H9 (cell line): ENCODE measurements at regions not wholly inside any gene's neighbourhood (a gene's known extent, or its start where the extent isn't known, plus 50 kb on each side); places are given as distances from the start of the nearest gene placed in this dataset.

Source experiments
- DNase-seq: peaks from one replicate; pipeline ENCODE4 v3.0.0-alpha.2; 2017
- H2AFZ ChIP-seq: one replicate; pipeline ENCODE4 v1.6.1; 2013; ENCODE audit warnings: mild to moderate bottlenecking, low read length, control low read depth, moderate library complexity
- H2AK5ac ChIP-seq: 2 replicates; pipeline ENCODE4 v1.6.1; 2013; ENCODE audit warnings: low read length, control low read depth, mixed read lengths; ENCODE audit not compliant: insufficient read length
- H2BK120ac ChIP-seq: one replicate; pipeline ENCODE4 v1.6.1; 2013; ENCODE audit warnings: low read depth, mild to moderate bottlenecking, low read length, control low read depth, inconsistent platforms; ENCODE audit not compliant: poor library complexity, severe bottlenecking
- H2BK12ac ChIP-seq: 2 replicates; pipeline ENCODE4 v1.6.1; 2013; ENCODE audit warnings: low read length, control low read depth, mixed read lengths, low read depth; ENCODE audit not compliant: insufficient read length
- H2BK15ac ChIP-seq: 2 replicates; pipeline ENCODE4 v1.6.1; 2013; ENCODE audit warnings: low read depth, low read length, control low read depth
- H2BK20ac ChIP-seq: one replicate; pipeline ENCODE4 v1.6.1; 2013; ENCODE audit warnings: low read depth, mild to moderate bottlenecking, low read length, control low read depth, inconsistent platforms; ENCODE audit not compliant: poor library complexity, severe bottlenecking
- H2BK5ac ChIP-seq: 2 replicates; pipeline ENCODE4 v1.6.1; 2013; ENCODE audit warnings: low read length, control low read depth, mixed read lengths; ENCODE audit not compliant: insufficient read length
- H3K14ac ChIP-seq: 2 replicates; pipeline ENCODE4 v1.6.1; 2013; ENCODE audit warnings: low read length, control low read depth; ENCODE audit not compliant: insufficient read depth
- H3K18ac ChIP-seq: 2 replicates; pipeline ENCODE4 v1.6.1; 2013; ENCODE audit warnings: low read depth, mild to moderate bottlenecking, mixed read lengths, low read length, control low read depth; ENCODE audit not compliant: insufficient read length
- H3K23ac ChIP-seq: 2 replicates; pipeline ENCODE4 v1.6.1; 2013; ENCODE audit warnings: low read length, control low read depth, mixed read lengths, low read depth; ENCODE audit not compliant: insufficient read length
- H3K23me2 ChIP-seq: 2 replicates; pipeline ENCODE4 v1.6.1; 2013; ENCODE audit warnings: low read depth, mild to moderate bottlenecking, mixed read lengths, low read length, control low read depth; ENCODE audit not compliant: insufficient read length, poor library complexity, severe bottlenecking
- H3K27ac ChIP-seq: 2 replicates; pipeline ENCODE4 v1.5.1; 2013; ENCODE audit warnings: low read length, control low read depth, mixed read lengths, low read depth; ENCODE audit not compliant: insufficient read length
- H3K27me3 ChIP-seq: 2 replicates; pipeline ENCODE4 v1.6.1; 2013; ENCODE audit warnings: low read length, control low read depth, inconsistent platforms; ENCODE audit not compliant: insufficient read depth
- H3K4ac ChIP-seq: 2 replicates; pipeline ENCODE4 v1.6.1; 2013; ENCODE audit warnings: low read depth, mild to moderate bottlenecking, control low read depth, inconsistent platforms, low read length, moderate library complexity
- H3K4me1 ChIP-seq: 2 replicates; pipeline ENCODE4 v1.6.1; 2013; ENCODE audit warnings: low read length, control low read depth, inconsistent platforms; ENCODE audit not compliant: insufficient read depth
- H3K4me2 ChIP-seq: 2 replicates; pipeline ENCODE4 v1.6.1; 2013; ENCODE audit warnings: low read length, control low read depth, mixed read lengths; ENCODE audit not compliant: insufficient read length, insufficient read depth
- H3K56ac ChIP-seq: 2 replicates; pipeline ENCODE4 v1.6.1; 2013; ENCODE audit warnings: low read depth, mild to moderate bottlenecking, mixed read lengths, low read length, control low read depth; ENCODE audit not compliant: insufficient read length
- H3K79me1 ChIP-seq: 2 replicates; pipeline ENCODE4 v1.6.1; 2013; ENCODE audit warnings: low read depth, mild to moderate bottlenecking, moderate library complexity, low read length, control low read depth, inconsistent platforms; ENCODE audit not compliant: insufficient read depth, poor library complexity, severe bottlenecking
- H3K79me2 ChIP-seq: 2 replicates; pipeline ENCODE4 v1.6.1; 2013; ENCODE audit warnings: low read length, control low read depth, inconsistent platforms; ENCODE audit not compliant: insufficient read depth
- H3K9ac ChIP-seq: 2 replicates; pipeline ENCODE4 v1.6.1; 2013; ENCODE audit warnings: low read length, control low read depth, mixed read lengths; ENCODE audit not compliant: insufficient read length; ENCODE audit errors: extremely low read depth
- H3K9me3 ChIP-seq: one replicate; pipeline ENCODE4 v1.6.1; 2013; ENCODE audit warnings: low read depth, low read length, inconsistent platforms; ENCODE audit not compliant: control insufficient read depth
- H3T11ph ChIP-seq: one replicate; pipeline ENCODE4 v1.6.1; 2013; ENCODE audit warnings: mild to moderate bottlenecking, low read length, control low read depth, inconsistent platforms
- H4K20me1 ChIP-seq: one replicate; pipeline ENCODE4 v1.6.1; 2013; ENCODE audit not compliant: control insufficient read depth, insufficient read length, insufficient read depth
- H4K5ac ChIP-seq: 2 replicates; pipeline ENCODE4 v1.6.1; 2013; ENCODE audit warnings: low read depth, mild to moderate bottlenecking, mixed read lengths, low read length, control low read depth; ENCODE audit not compliant: insufficient read length
- H4K8ac ChIP-seq: replicated peaks from 2 replicates; pipeline ENCODE4 v1.6.1; 2013; ENCODE audit warnings: low read length, control low read depth, mixed read lengths, low read depth; ENCODE audit not compliant: insufficient read length
- H4K91ac ChIP-seq: 2 replicates; pipeline ENCODE4 v1.6.1; 2013; ENCODE audit warnings: low read depth, mild to moderate bottlenecking, moderate library complexity, mixed read lengths, low read length, control low read depth; ENCODE audit not compliant: insufficient read length
- H3K27ac Mint-ChIP-seq, 3 experiments: 2 replicates in 2 of 3; 3 replicates in 1 of 3; pipeline ENCODE4 v1.8.0; 2020 to 2021; ENCODE audit warnings: mixed read lengths in 3 of 3, mild to moderate bottlenecking in 1 of 3, moderate library complexity in 1 of 3
- H3K27me3 Mint-ChIP-seq: 2 replicates; pipeline ENCODE4 v1.8.0; 2021; ENCODE audit warnings: low read depth, mild to moderate bottlenecking, moderate library complexity, mixed read lengths
- H3K36me3 Mint-ChIP-seq, 3 experiments: 2 replicates in 2 of 3; 3 replicates in 1 of 3; pipeline ENCODE4 v1.8.0; 2020 to 2021; ENCODE audit warnings: low read depth in 3 of 3, mixed read lengths in 3 of 3; ENCODE audit not compliant: insufficient read depth in 1 of 3
- H3K4me1 Mint-ChIP-seq, 2 experiments: 2 replicates each; pipeline ENCODE4 v1.8.0; 2020; ENCODE audit warnings: mixed read lengths in 2 of 2
- H3K4me3 Mint-ChIP-seq, 2 experiments: 2 replicates in 1 of 2; 3 replicates in 1 of 2; pipeline ENCODE4 v1.8.0; 2020 to 2021; ENCODE audit warnings: mild to moderate bottlenecking in 2 of 2, mixed read lengths in 2 of 2, moderate library complexity in 1 of 2
- H3K9me3 Mint-ChIP-seq, 2 experiments: 2 replicates in 1 of 2; 3 replicates in 1 of 2; pipeline ENCODE4 v1.8.0; 2020; ENCODE audit warnings: mild to moderate bottlenecking in 2 of 2, mixed read lengths in 2 of 2, moderate library complexity in 1 of 2
- CTCF ChIP-seq: fragments of 200-600 bp; sonication (generic); conservative IDR thresholded peaks from 3 replicates; pipeline ENCODE4 v1.8.0; 2021; ENCODE audit warnings: antibody characterized with exemption, mild to moderate bottlenecking
- WGBS: extraction: QIAGEN DNeasy Blood & Tissue Kit; methylation state at CpG from one replicate; pipeline ENCODE4 v1.1.7; 2013; ENCODE audit warnings: missing lambda C conversion rate, low lambda C conversion rate, mixed read lengths; ENCODE audit not compliant: insufficient read length; ENCODE audit errors: extremely low coverage; 5-methylcytosine and 5-hydroxymethylcytosine counted together

GRCh38 chr2:195047955-195048354, 609.1 kb upstream of the SLC39A10 start:
- Mint-ChIP-seq H3K4me1 (peaks cover 16 to 19% of the 10 kb centered on the region in 2 experiments), H3K27ac (no peak overlapping the region), H3K27me3 (no peaks in the 10 kb centered on the region), H3K36me3 (no peaks in the 10 kb centered on the region), H3K9me3 (no peaks in the 10 kb centered on the region), H3K4me3 (no peak overlapping the region)
- H3K23ac ChIP-seq: no peak overlapping the region
- no peak for DNase-seq
- H3K27ac ChIP-seq: no peak overlapping the region
- no peak overlapping the region for H3K4ac ChIP-seq
- no peak overlapping the region for H2BK20ac ChIP-seq
- no peaks in the 10 kb centered on the region for H3K79me2 ChIP-seq
- H2BK5ac ChIP-seq: no peak overlapping the region
- no peak overlapping the region for H4K8ac ChIP-seq
- H2BK120ac ChIP-seq: no peak overlapping the region
- H3K79me1 ChIP-seq: no peaks in the 10 kb centered on the region
- no peak overlapping the region for H4K91ac ChIP-seq
- H4K20me1 ChIP-seq: no peaks in the 10 kb centered on the region
- H3K4me1 ChIP-seq: no peaks in the 10 kb centered on the region; the same call in 1 of the 2 replicates
- H3K27me3 ChIP-seq: no peaks in the 10 kb centered on the region
- no peak overlapping the region for H2AFZ ChIP-seq
- no peak overlapping the region for H3T11ph ChIP-seq
- TF ChIP-seq CTCF: no peak
- no peak overlapping the region for H3K18ac ChIP-seq
- no peak overlapping the region for H3K4me2 ChIP-seq
- H2AK5ac ChIP-seq: no peak overlapping the region
- H4K5ac ChIP-seq: no peak overlapping the region
- H3K56ac ChIP-seq: no peak overlapping the region
- no peaks in the 10 kb centered on the region for H3K23me2 ChIP-seq
- no peak overlapping the region for H2BK15ac ChIP-seq
- H3K9me3 ChIP-seq: no peaks in the 10 kb centered on the region
- WGBS: no CpG with 5 or more reads among the region's 2 CpGs
- H3K9ac ChIP-seq: no peak overlapping the region
- H2BK12ac ChIP-seq: no peak overlapping the region
- H3K14ac ChIP-seq: no peak overlapping the region
